IMR-90 (cell line): ENCODE measurements at regions not wholly inside any gene's neighbourhood (a gene's known extent, or its start where the extent isn't known, plus 50 kb on each side); places are given as distances from the start of the nearest gene placed in this dataset.

ENCODE experiments used
- ATAC-seq: fragments of 200-7000 bp; cut with Tn5 transposase; 2 replicates; pipeline ENCODE4 v1.9.1; 2020; ENCODE audit warnings: low read depth, mild to moderate bottlenecking, moderate library complexity
- BruUV-seq: library from RNA; stranded (reverse); fragments of 400-500 nt; replicated peaks from 2 replicates; lab custom pipeline; 2021; lab: Mats Ljungman, UMichigan
- CTCF ChIA-PET: fragments of 300-600 bp; formaldehyde crosslinking; extraction: SDS; loops from one replicate; lab custom pipeline; 2021; ENCODE audit warnings: antibody characterized with exemption; lab: Yijun Ruan, JAX
- POLR2A ChIA-PET: fragments of 300-600 bp; sonication (Branson Sonifier 250); formaldehyde crosslinking; loops from one replicate; lab custom pipeline; 2022; ENCODE audit warnings: antibody characterized with exemption; ENCODE audit not compliant: unreplicated experiment; lab: Charles Lee
- DNase-seq: peaks from one replicate; pipeline ENCODE4 v3.0.0; 2013
- H2AFZ ChIP-seq: replicated peaks from 2 replicates; pipeline ENCODE3; 2013; ENCODE audit warnings: low read length, mild to moderate bottlenecking; ENCODE audit not compliant: poor library complexity
- H2AK5ac ChIP-seq: 2 replicates; pipeline ENCODE4 v1.6.1; 2013; ENCODE audit warnings: low read depth, low read length, inconsistent platforms
- H2AK9ac ChIP-seq: replicated peaks from 2 replicates; pipeline ENCODE3; 2013; ENCODE audit warnings: mild to moderate bottlenecking, low read depth, low read length, moderate library complexity; ENCODE audit not compliant: poor library complexity
- H2BK120ac ChIP-seq: 2 replicates; pipeline ENCODE4 v1.6.1; 2013; ENCODE audit warnings: low read depth, low read length, inconsistent platforms
- H2BK15ac ChIP-seq: 3 replicates; pipeline ENCODE4 v1.6.1; 2013; ENCODE audit warnings: low read depth, low read length, inconsistent platforms
- H2BK20ac ChIP-seq: 2 replicates; pipeline ENCODE4 v1.6.1; 2013; ENCODE audit warnings: low read depth, mild to moderate bottlenecking, inconsistent platforms, low read length, moderate library complexity
- H2BK5ac ChIP-seq: 2 replicates; pipeline ENCODE4 v1.6.1; 2013; ENCODE audit warnings: mild to moderate bottlenecking, low read depth, low read length, inconsistent platforms; ENCODE audit not compliant: poor library complexity, severe bottlenecking
- H3K14ac ChIP-seq: replicated peaks from 2 replicates; pipeline ENCODE4 v1.6.1; 2013; ENCODE audit warnings: low read depth, low read length, inconsistent platforms
- H3K18ac ChIP-seq: 2 replicates; pipeline ENCODE4 v1.6.1; 2013; ENCODE audit warnings: low read depth, low read length, control low read depth
- H3K23ac ChIP-seq: 2 replicates; pipeline ENCODE4 v1.6.1; 2013; ENCODE audit warnings: low read depth, low read length, inconsistent platforms
- H3K27ac ChIP-seq: 2 replicates; pipeline ENCODE4 v1.5.1; 2013; ENCODE audit warnings: mild to moderate bottlenecking, control low read depth, low read length; ENCODE audit not compliant: insufficient read depth
- H3K27me3 ChIP-seq: 2 replicates; pipeline ENCODE4 v1.6.1; 2013; ENCODE audit warnings: low read length; ENCODE audit not compliant: control insufficient read depth, insufficient read depth
- H3K36me3 ChIP-seq: 2 replicates; pipeline ENCODE4 v1.6.1; 2013; ENCODE audit warnings: low read length, mixed read lengths; ENCODE audit not compliant: control insufficient read depth, insufficient read depth
- H3K4ac ChIP-seq: 2 replicates; pipeline ENCODE4 v1.6.1; 2013; ENCODE audit warnings: low read depth, low read length, inconsistent platforms
- H3K4me1 ChIP-seq: 2 replicates; pipeline ENCODE4 v1.6.1; 2013; ENCODE audit warnings: low read length, mixed read lengths; ENCODE audit not compliant: control insufficient read depth, insufficient read depth
- H3K4me2 ChIP-seq: 2 replicates; pipeline ENCODE4 v1.6.1; 2013; ENCODE audit warnings: low read depth, mild to moderate bottlenecking, control low read depth, low read length, moderate library complexity
- H3K4me3 ChIP-seq: 2 replicates; pipeline ENCODE4 v1.5.1; 2013; ENCODE audit warnings: low read depth, mild to moderate bottlenecking, control low read depth, low read length, moderate library complexity; ENCODE audit not compliant: insufficient read depth
- H3K56ac ChIP-seq: 2 replicates; pipeline ENCODE4 v1.6.1; 2013; ENCODE audit warnings: low read length, inconsistent platforms; ENCODE audit not compliant: insufficient read depth; ENCODE audit errors: extremely low read depth
- H3K79me1 ChIP-seq, 2 experiments: 2 replicates each; pipeline ENCODE4 v1.6.1; 2013; ENCODE audit warnings: low read length in 2 of 2, inconsistent platforms in 1 of 2, low read depth in 1 of 2
- H3K9ac ChIP-seq: 2 replicates; pipeline ENCODE4 v1.6.1; 2013; ENCODE audit warnings: low read depth, low read length, control low read depth
- H3K9me1 ChIP-seq: 2 replicates; pipeline ENCODE4 v1.6.1; 2013; ENCODE audit warnings: low read length, inconsistent platforms; ENCODE audit not compliant: insufficient read depth
- H3K9me3 ChIP-seq: 2 replicates; pipeline ENCODE4 v1.6.1; 2013; ENCODE audit warnings: low read length; ENCODE audit not compliant: control insufficient read depth, insufficient read depth
- H4K20me1 ChIP-seq: 2 replicates; pipeline ENCODE4 v1.6.1; 2013; ENCODE audit warnings: low read length, inconsistent platforms; ENCODE audit not compliant: insufficient read depth
- H4K5ac ChIP-seq: 2 replicates; pipeline ENCODE4 v1.6.1; 2013; ENCODE audit warnings: mild to moderate bottlenecking, low read depth, low read length, control low read depth
- H4K8ac ChIP-seq, 2 experiments: 2 replicates each; pipeline ENCODE4 v1.6.1; 2013; ENCODE audit warnings: low read depth in 2 of 2, low read length in 2 of 2, control low read depth in 1 of 2, inconsistent platforms in 1 of 2
- H4K91ac ChIP-seq: 2 replicates; pipeline ENCODE4 v1.6.1; 2013; ENCODE audit warnings: low read depth, low read length, inconsistent platforms; ENCODE audit not compliant: insufficient read depth
- BHLHE40 ChIP-seq: fragments of 150-350 bp; IDR thresholded peaks from 2 replicates; pipeline ENCODE4 v1.6.1; 2016; ENCODE audit warnings: mild to moderate bottlenecking, low read depth, low read length
- CEBPB ChIP-seq: IDR thresholded peaks from 2 replicates; pipeline ENCODE4 v1.6.1; 2012; ENCODE audit warnings: low read depth, low read length, improper control_type of control experiment
- CHD1 ChIP-seq: IDR thresholded peaks from 2 replicates; pipeline ENCODE4 v1.6.1; 2012; ENCODE audit warnings: low read depth, low read length, improper control_type of control experiment
- CTCF ChIP-seq: conservative IDR thresholded peaks from 2 replicates; pipeline ENCODE4 v1.5.1; 2012; ENCODE audit warnings: mild to moderate bottlenecking, low read depth, low read length, improper control_type of control experiment
- ELK1 ChIP-seq: fragments of 150-350 bp; IDR thresholded peaks from 2 replicates; pipeline ENCODE4 v1.6.1; 2016; ENCODE audit warnings: low read depth, mild to moderate bottlenecking, low read length, moderate library complexity, borderline replicate concordance
- FOS ChIP-seq: fragments of 150-350 bp; IDR thresholded peaks from 2 replicates; pipeline ENCODE4 v1.6.1; 2016; ENCODE audit warnings: low read depth, low read length
- MAFK ChIP-seq: IDR thresholded peaks from 2 replicates; pipeline ENCODE4 v1.6.1; 2012; ENCODE audit warnings: low read depth, low read length, improper control_type of control experiment
- MAZ ChIP-seq: IDR thresholded peaks from 2 replicates; pipeline ENCODE4 v1.6.1; 2012; ENCODE audit warnings: low read depth, mild to moderate bottlenecking, low read length, improper control_type of control experiment, moderate library complexity, borderline replicate concordance
- MXI1 ChIP-seq: IDR thresholded peaks from 2 replicates; pipeline ENCODE4 v1.6.1; 2012; ENCODE audit warnings: low read depth, mild to moderate bottlenecking, low read length, moderate library complexity, borderline replicate concordance
- NFE2L2 ChIP-seq: fragments of 150-350 bp; IDR thresholded peaks from 2 replicates; pipeline ENCODE4 v1.6.1; 2016; ENCODE audit warnings: low read depth, mild to moderate bottlenecking, low read length
- POLR2A ChIP-seq: IDR thresholded peaks from 2 replicates; pipeline ENCODE4 v1.6.1; 2012; ENCODE audit warnings: mild to moderate bottlenecking, low read depth, low read length
- RAD21 ChIP-seq: IDR thresholded peaks from 2 replicates; pipeline ENCODE4 v1.6.1; 2012; ENCODE audit warnings: low read length, improper control_type of control experiment
- RCOR1 ChIP-seq: IDR thresholded peaks from 2 replicates; pipeline ENCODE4 v1.6.1; 2012; ENCODE audit warnings: mild to moderate bottlenecking, low read length, improper control_type of control experiment; ENCODE audit not compliant: insufficient replicate concordance
- RFX5 ChIP-seq: IDR thresholded peaks from 2 replicates; pipeline ENCODE4 v1.8.0; 2012; ENCODE audit warnings: low read depth, mild to moderate bottlenecking, low read length, moderate library complexity
- SMC3 ChIP-seq: fragments of 150-350 bp; IDR thresholded peaks from 2 replicates; pipeline ENCODE4 v1.6.1; 2016; ENCODE audit warnings: low read depth, mild to moderate bottlenecking, antibody characterized with exemption, low read length, moderate library complexity
- WGBS, 2 experiments: methylation state at CpG; one replicate each; pipeline versions ENCODE4 v1.1.5 to v1.1.7; 2013; ENCODE audit warnings: missing lambda C conversion rate in 2 of 2; ENCODE audit not compliant: insufficient read length in 1 of 2; ENCODE audit errors: extremely low coverage in 2 of 2; 5-methylcytosine and 5-hydroxymethylcytosine counted together
- dilution Hi-C: fragments of 300-500 bp; cut with HindIII; formaldehyde crosslinking; loops from one replicate; pipeline ENCODE4 v1.14.3; 2018; ENCODE audit warnings: low sequenced_read_pairs; ENCODE audit not compliant: unreplicated experiment
- in situ Hi-C: fragments of 300-500 bp; cut with MboI; formaldehyde crosslinking; loops from 3 replicates; pipeline ENCODE4 v1.14.3; 2019; ENCODE audit warnings: low sequenced_read_pairs, inconsistent platforms, mixed read lengths
- intact Hi-C: fragments of 100-400 bp; cut with micrococcal nuclease; formaldehyde crosslinking; loops from 2 replicates; pipeline ENCODE4 v1.10.0; 2022
- TF ChIP-seq, protein P1 (sequence below): fragments of 150-350 bp; IDR thresholded peaks from 2 replicates; pipeline ENCODE4 v1.6.1; 2017; ENCODE audit warnings: mild to moderate bottlenecking, antibody characterized with exemption, low read length, low read depth

DNA sequence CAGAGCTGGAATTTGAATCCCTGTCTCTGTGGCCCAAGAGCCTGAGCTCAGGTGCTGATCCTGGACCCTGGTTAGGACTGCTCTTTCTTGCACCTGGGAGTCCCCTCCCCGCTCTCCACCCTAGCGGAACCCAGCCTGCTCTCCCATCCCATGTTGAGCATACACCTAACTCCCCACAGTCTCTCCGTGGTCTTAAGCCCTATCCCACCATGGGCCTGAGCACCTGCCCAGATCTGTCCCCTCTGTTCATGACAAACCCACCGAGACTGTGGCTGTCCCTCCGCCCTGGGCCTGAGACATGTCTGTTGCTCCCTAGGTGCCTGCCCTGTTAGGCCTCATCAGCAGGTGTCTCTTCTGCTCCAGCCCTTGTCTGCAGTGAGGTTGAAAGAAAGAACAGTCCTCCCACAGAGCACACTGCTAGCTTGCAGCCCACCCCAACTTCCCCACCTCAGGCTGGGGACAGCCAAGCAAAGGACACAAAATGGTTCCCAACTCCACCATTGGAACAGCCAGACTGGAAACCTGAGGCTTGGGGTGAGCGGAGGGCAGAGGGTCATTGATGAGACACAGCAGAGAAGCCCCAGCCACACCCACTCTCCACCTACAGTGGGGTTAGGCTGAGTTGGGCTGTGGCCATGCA lies 118.5 kb downstream of the MATN1 start:
- Histone ChIP-seq H2BK15ac (no peak overlapping the region), H2BK5ac (no peak overlapping the region), H3K56ac (no peak overlapping the region), H3K9me3 (no peaks in the 10 kb centered on the region), H2AK9ac (no peak overlapping the region), H2AFZ (no peak overlapping the region), H3K4me3 (no peak overlapping the region), H2BK20ac (no peak overlapping the region), H3K4me1 (no peaks in the 10 kb centered on the region), H3K4me2 (no peak overlapping the region), H4K20me1 (no peaks in the 10 kb centered on the region), H3K9me1 (no peaks in the 10 kb centered on the region), H3K79me1 (no peaks in the 10 kb centered on the region), H3K18ac (no peak overlapping the region), H2BK120ac (no peak overlapping the region), H3K23ac (no peak overlapping the region), H3K36me3 (no peaks in the 10 kb centered on the region), H4K5ac (no peak overlapping the region), H2AK5ac (no peak overlapping the region), H4K8ac (no peak overlapping the region), H3K4ac (no peak overlapping the region), H3K27ac (no peak overlapping the region), H3K14ac (no peak overlapping the region), H4K91ac (no peak overlapping the region), H3K9ac (no peak overlapping the region), H3K27me3 (peaks cover 2% of the 10 kb centered on the region; the same call in 1 of the 2 replicates)
- POLR2A ChIA-PET, result no interaction called here
- dilution Hi-C loops, result no loop called here
- DNase-seq (no peak), ATAC-seq (no peak)
- 57% methylated on average over 4 of the region's 6 CpGs; no CpG with 5 or more reads in 1 of the 2 experiments for WGBS, 2 experiments
- CTCF ChIA-PET, result no interaction called here
- intact Hi-C loops, result no loop called here
- in situ Hi-C loops, result no loop called here
- BruUV-seq, result no TSS peak
- TF ChIP-seq MAZ (no peak), MXI1 (no peak), RAD21 (no peak), SMC3 (no peak), NFE2L2 (no peak), MAFK (no peak), RFX5 (no peak), POLR2A (no peak), FOS (no peak), CEBPB (no peak), CHD1 (no peak), RCOR1 (no peak), ELK1 (no peak), CTCF (no peak), BHLHE40 (no peak)
- TF ChIP-seq, protein P1, sequence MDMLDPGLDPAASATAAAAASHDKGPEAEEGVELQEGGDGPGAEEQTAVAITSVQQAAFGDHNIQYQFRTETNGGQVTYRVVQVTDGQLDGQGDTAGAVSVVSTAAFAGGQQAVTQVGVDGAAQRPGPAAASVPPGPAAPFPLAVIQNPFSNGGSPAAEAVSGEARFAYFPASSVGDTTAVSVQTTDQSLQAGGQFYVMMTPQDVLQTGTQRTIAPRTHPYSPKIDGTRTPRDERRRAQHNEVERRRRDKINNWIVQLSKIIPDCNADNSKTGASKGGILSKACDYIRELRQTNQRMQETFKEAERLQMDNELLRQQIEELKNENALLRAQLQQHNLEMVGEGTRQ, result no peak
